AG04449 (cell line): ENCODE measurements at regions not wholly inside any gene's neighbourhood (a gene's known extent, or its start where the extent isn't known, plus 50 kb on each side); places are given as distances from the start of the nearest gene placed in this dataset.

Source experiments
- CTCF ChIA-PET: fragments of 350-600 bp; formaldehyde crosslinking; extraction: SDS; loops from one replicate; lab custom pipeline; 2021; ENCODE audit warnings: antibody characterized with exemption; lab: Yijun Ruan, JAX
- POLR2A ChIA-PET: fragments of 400-600, 350-600 bp; formaldehyde crosslinking; extraction: SDS; loops from one replicate; lab custom pipeline; 2020; ENCODE audit warnings: antibody characterized with exemption, inconsistent platforms; lab: Yijun Ruan, JAX
- DNase-seq: peaks from one replicate; pipeline ENCODE4 v3.0.0-alpha.2; 2010; ENCODE audit warnings: low read depth, low spot score
- H3K4me3 ChIP-seq: 2 replicates; pipeline ENCODE4 v1.5.1; 2011; ENCODE audit warnings: low read depth, mild to moderate bottlenecking, control low read depth, low read length
- TF ChIP-seq, protein P1 (sequence below): IDR thresholded peaks from one replicate; pipeline ENCODE4 v1.5.1; 2011; ENCODE audit warnings: mild to moderate bottlenecking, moderate library complexity, low read length, control low read depth, inconsistent platforms; ENCODE audit not compliant: insufficient read depth; ENCODE audit errors: missing control alignments

DNA sequence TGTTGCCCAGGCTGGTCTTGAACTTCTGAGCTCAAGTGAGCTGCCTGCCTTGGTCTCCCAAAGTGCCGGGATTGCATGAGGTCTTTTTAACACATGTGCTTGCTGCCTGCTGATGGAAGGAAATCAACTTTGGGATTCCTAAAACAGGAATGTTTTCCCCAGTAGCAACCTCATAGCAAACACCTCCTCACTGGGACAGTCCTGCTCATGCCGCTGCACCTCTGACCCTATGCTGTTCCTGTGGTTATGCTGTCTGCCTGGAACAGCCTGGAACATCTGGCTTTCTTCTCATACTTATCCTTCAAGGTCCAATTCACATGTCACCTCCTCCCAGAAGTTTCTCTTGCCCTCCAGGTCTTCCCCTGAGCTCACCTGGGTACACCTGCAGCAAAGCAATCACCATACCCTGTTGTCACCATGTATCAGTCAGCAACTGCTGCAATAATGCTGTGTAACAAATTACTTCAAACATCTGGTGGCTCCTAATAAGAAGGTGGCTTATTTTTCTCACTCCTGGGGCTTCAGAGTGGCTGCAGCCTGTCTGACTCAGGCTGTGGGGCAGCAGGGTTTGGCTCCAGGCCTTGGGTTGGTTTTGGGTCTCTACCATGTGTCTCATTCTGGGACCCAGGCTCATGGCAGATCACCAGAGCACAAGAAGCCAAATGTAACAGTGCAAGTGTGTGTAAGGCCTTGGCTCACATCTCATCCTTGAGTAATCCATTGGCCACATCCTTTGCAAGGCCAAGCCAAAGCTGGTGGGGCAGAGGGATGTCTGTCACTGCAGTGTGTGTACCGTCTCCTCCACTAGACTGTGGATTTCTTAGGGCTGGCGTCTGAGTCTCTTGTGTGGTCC lies 59.4 kb upstream of the SORCS2 start:
- ChIA-PET CTCF (interaction anchor here (1.7 to 3.9 kb wide), 2 partner anchors 24 to 31 kb away, joined by 4 to 13 read pairs; no protein-coding TSS in a partner anchor), POLR2A (no interaction called here)
- DNase-seq = no peak
- TF ChIP-seq, protein P1, sequence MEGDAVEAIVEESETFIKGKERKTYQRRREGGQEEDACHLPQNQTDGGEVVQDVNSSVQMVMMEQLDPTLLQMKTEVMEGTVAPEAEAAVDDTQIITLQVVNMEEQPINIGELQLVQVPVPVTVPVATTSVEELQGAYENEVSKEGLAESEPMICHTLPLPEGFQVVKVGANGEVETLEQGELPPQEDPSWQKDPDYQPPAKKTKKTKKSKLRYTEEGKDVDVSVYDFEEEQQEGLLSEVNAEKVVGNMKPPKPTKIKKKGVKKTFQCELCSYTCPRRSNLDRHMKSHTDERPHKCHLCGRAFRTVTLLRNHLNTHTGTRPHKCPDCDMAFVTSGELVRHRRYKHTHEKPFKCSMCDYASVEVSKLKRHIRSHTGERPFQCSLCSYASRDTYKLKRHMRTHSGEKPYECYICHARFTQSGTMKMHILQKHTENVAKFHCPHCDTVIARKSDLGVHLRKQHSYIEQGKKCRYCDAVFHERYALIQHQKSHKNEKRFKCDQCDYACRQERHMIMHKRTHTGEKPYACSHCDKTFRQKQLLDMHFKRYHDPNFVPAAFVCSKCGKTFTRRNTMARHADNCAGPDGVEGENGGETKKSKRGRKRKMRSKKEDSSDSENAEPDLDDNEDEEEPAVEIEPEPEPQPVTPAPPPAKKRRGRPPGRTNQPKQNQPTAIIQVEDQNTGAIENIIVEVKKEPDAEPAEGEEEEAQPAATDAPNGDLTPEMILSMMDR = no peak
- no peak overlapping the region for H3K4me3 ChIP-seq

DNA sequence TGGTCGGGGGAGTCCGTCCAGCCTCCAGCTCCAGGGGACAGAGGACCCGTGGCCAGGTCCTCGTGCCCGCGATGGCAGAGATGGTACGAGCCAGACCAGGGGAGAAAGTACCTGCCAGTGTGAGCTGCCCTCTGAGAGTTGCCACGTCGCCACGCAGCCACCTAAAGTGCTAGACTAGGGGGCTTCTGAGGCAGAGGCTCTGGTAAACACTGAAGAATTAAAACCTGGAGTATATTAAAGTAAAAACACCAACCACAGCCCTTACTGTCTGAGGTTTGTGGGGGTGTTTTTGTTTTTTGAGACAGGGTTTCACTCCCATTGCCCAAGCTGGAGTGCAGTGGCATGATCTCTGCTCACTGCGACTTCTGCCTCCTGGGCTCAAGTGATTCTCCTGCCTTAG lies 60.1 kb upstream of the SORCS2 start:
- TF ChIP-seq, protein P1 = no peak
- no peak for DNase-seq
- H3K4me3 ChIP-seq = no peak overlapping the region
- CTCF ChIA-PET = interaction anchor here (1.7 to 3.9 kb wide), 2 partner anchors 25 to 30 kb away, joined by 4 to 13 read pairs; no protein-coding TSS in a partner anchor
- POLR2A ChIA-PET = no interaction called here

GRCh38 chr4:7131498-7132031 lies 60.8 kb upstream of the SORCS2 start:
- ChIA-PET POLR2A (no interaction called here), CTCF (interaction anchor here (3.9 kb wide), 1 partner anchor 29 kb away, joined by 13 read pairs; no protein-coding TSS in a partner anchor)
- DNase-seq = no peak
- no peak overlapping the region for H3K4me3 ChIP-seq
- TF ChIP-seq, protein P1 = no peak

- CTCF ChIA-PET = interaction anchor here (1.0 kb wide), 1 partner anchor 410 kb away, joined by 3 read pairs; no protein-coding TSS in a partner anchor
- no peak for DNase-seq
These were observed 61.6 kb upstream of the SORCS2 start for GRCh38 chr4:7130621-7131211.

DNA sequence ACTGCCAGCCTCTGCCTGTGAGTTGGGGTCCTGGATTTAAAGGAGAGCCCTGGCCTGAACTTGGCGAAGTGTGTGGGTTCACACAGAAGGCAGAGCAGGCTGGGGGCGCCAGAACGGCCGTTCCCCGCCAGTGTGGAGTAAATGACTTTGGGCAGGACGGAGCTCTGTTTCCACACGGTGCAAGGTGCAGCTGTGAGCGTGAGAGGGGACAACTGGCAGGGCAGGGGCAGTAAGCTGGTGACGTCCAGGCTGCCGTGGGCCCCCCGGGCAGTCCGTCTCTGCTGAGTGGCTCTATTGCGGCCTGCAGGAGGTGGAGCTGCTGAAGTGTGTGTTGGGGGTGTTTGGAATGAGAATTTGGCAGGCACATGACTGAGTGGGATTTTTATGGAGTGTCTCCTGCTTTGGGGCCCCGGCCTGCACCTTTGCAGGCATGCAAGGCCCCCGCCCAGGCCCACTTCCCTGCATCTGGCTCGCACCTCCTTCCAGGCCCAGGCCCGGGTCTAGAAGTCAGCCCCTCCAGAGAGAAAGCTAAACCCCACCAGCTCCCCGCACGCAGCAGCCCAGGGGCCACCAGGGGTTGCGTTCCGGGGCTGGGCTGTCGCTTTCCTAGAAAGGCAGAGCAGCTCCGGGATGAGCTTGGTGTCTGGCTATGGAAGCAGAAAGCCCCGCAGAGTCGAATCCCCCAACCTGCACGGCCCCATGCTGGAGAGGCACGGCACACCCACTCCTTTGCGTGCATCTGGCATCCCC lies 62.2 kb upstream of the GRPEL1 start:
- TF ChIP-seq, protein P1 = no peak

More at GRCh38 chr4:7130621-7131211, 61.6 kb upstream of the SORCS2 start:
- POLR2A ChIA-PET = no interaction called here
- TF ChIP-seq, protein P1 = no peak
- H3K4me3 ChIP-seq = no peak overlapping the region

More for the DNA sequence above, 62.2 kb upstream of the GRPEL1 start:
- ChIA-PET POLR2A (no interaction called here), CTCF (interaction anchor here (1.0 kb wide), 2 partner anchors 28 to 410 kb away, joined by 3 to 4 read pairs; no protein-coding TSS in a partner anchor)
- no peak for DNase-seq
- no peak overlapping the region for H3K4me3 ChIP-seq
